Caco-2 (cell line): ENCODE measurements at regions not wholly inside any gene's neighbourhood (a gene's known extent, or its start where the extent isn't known, plus 50 kb on each side); places are given as distances from the start of the nearest gene placed in this dataset.

Experiments used
- BruUV-seq: library from RNA; stranded (reverse); fragments of 400-500 nt; replicated peaks from 2 replicates; lab custom pipeline; 2021; lab: Mats Ljungman, UMichigan
- CTCF ChIA-PET: fragments of 300-600 bp; sonication (Branson Sonifier 250); formaldehyde crosslinking; loops from one replicate; lab custom pipeline; 2022; ENCODE audit warnings: antibody characterized with exemption; lab: Charles Lee
- POLR2A ChIA-PET: fragments of 300-600 bp; sonication (Branson Sonifier 250); formaldehyde crosslinking; loops from one replicate; lab custom pipeline; 2022; ENCODE audit warnings: antibody characterized with exemption; lab: Charles Lee
- DNase-seq, 2 experiments: peaks; one replicate each; pipeline versions ENCODE4 v3.0.0 to v3.0.0-alpha.2; 2020 to 2022
- H3K27me3 ChIP-seq: replicated peaks from 2 replicates; pipeline ENCODE4 v1.6.0; 2011; ENCODE audit warnings: low read length; ENCODE audit not compliant: control insufficient read depth, insufficient read depth
- H3K36me3 ChIP-seq: 2 replicates; pipeline ENCODE4 v1.5.1; 2011; ENCODE audit warnings: low read length; ENCODE audit not compliant: control insufficient read depth, insufficient read depth
- H3K4me1 ChIP-seq: fragments of 250-450 bp; sonication (Bioruptor Pico); 2 replicates; pipeline ENCODE4 v1.5.1; 2020; ENCODE audit warnings: mild to moderate bottlenecking
- H3K4me3 ChIP-seq: 2 replicates; pipeline ENCODE4 v1.5.1; 2011; ENCODE audit warnings: low read depth, mild to moderate bottlenecking, control low read depth, low read length
- H3K9me3 ChIP-seq: fragments of 250-450 bp; sonication (Bioruptor Pico); 2 replicates; pipeline ENCODE4 v1.5.1; 2020; ENCODE audit warnings: mild to moderate bottlenecking, moderate library complexity
- H3K27ac Mint-ChIP-seq: one replicate; pipeline ENCODE4 v1.8.0; 2022; ENCODE audit warnings: mixed read lengths; ENCODE audit not compliant: unreplicated experiment
- H3K27me3 Mint-ChIP-seq: one replicate; pipeline ENCODE4 v1.8.0; 2022; ENCODE audit warnings: mixed read lengths; ENCODE audit not compliant: insufficient read depth, unreplicated experiment
- H3K36me3 Mint-ChIP-seq: one replicate; pipeline ENCODE4 v1.8.0; 2022; ENCODE audit warnings: mild to moderate bottlenecking, mixed read lengths; ENCODE audit not compliant: insufficient read depth, unreplicated experiment
- H3K4me1 Mint-ChIP-seq: one replicate; pipeline ENCODE4 v1.8.0; 2022; ENCODE audit warnings: low read depth, mixed read lengths; ENCODE audit not compliant: unreplicated experiment
- H3K4me3 Mint-ChIP-seq: one replicate; pipeline ENCODE4 v1.8.0; 2022; ENCODE audit warnings: mild to moderate bottlenecking, moderate library complexity, mixed read lengths; ENCODE audit not compliant: unreplicated experiment
- H3K9me3 Mint-ChIP-seq: one replicate; pipeline ENCODE4 v1.8.0; 2022; ENCODE audit warnings: mixed read lengths; ENCODE audit not compliant: unreplicated experiment
- intact Hi-C: fragments of 100-400 bp; cut with micrococcal nuclease; formaldehyde crosslinking; loops from one replicate; pipeline ENCODE4 v1.10.0; 2022; ENCODE audit not compliant: unreplicated experiment
- TF ChIP-seq, protein P1 (sequence below), 2 experiments: fragments of 200-600 bp in 1 of 2; IDR thresholded peaks; 1 replicate in 1 of 2; 2 replicates in 1 of 2; pipeline versions ENCODE4 v1.5.1 to v1.8.0; 2011 to 2022; ENCODE audit warnings: antibody characterized with exemption in 1 of 2, control low read depth in 1 of 2, inconsistent platforms in 1 of 2, low read depth in 1 of 2, low read length in 1 of 2, mild to moderate bottlenecking in 1 of 2, moderate library complexity in 1 of 2; ENCODE audit not compliant: insufficient read depth in 1 of 2, severe bottlenecking in 1 of 2, unreplicated experiment in 1 of 2

- no peaks in the 10 kb centered on the region for H3K4me1 Mint-ChIP-seq
- H3K27me3 ChIP-seq, result no peaks in the 10 kb centered on the region
- no peaks in the 10 kb centered on the region for H3K9me3 Mint-ChIP-seq
- no peaks in the 10 kb centered on the region for H3K36me3 Mint-ChIP-seq
- ChIA-PET CTCF (no interaction called here), POLR2A (no interaction called here)
- no peaks in the 10 kb centered on the region for H3K27me3 Mint-ChIP-seq
- no TSS peak for BruUV-seq
- H3K36me3 ChIP-seq, result no peaks in the 10 kb centered on the region
- intact Hi-C loops, result no loop called here
- no peak for DNase-seq
- H3K4me3 ChIP-seq, result no peak overlapping the region
- H3K9me3 ChIP-seq, result no peaks in the 10 kb centered on the region
- no peak overlapping the region for H3K27ac Mint-ChIP-seq
- no peak overlapping the region for H3K4me3 Mint-ChIP-seq
- TF ChIP-seq, protein P1, sequence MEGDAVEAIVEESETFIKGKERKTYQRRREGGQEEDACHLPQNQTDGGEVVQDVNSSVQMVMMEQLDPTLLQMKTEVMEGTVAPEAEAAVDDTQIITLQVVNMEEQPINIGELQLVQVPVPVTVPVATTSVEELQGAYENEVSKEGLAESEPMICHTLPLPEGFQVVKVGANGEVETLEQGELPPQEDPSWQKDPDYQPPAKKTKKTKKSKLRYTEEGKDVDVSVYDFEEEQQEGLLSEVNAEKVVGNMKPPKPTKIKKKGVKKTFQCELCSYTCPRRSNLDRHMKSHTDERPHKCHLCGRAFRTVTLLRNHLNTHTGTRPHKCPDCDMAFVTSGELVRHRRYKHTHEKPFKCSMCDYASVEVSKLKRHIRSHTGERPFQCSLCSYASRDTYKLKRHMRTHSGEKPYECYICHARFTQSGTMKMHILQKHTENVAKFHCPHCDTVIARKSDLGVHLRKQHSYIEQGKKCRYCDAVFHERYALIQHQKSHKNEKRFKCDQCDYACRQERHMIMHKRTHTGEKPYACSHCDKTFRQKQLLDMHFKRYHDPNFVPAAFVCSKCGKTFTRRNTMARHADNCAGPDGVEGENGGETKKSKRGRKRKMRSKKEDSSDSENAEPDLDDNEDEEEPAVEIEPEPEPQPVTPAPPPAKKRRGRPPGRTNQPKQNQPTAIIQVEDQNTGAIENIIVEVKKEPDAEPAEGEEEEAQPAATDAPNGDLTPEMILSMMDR (IDR thresholded peaks at IDR 0.05; ENCODE audit: insufficient read depth in 1 of 2, low read depth in 1 of 2, low read length in 1 of 2, severe bottlenecking in 1 of 2, unreplicated experiment in 1 of 2), result no peak
- H3K4me1 ChIP-seq, result no peaks in the 10 kb centered on the region; the same call in 1 of the 2 replicates
Measured at GRCh38 chr18:68459968-68460367, 254.9 kb downstream of the TMX3 start.

DNA sequence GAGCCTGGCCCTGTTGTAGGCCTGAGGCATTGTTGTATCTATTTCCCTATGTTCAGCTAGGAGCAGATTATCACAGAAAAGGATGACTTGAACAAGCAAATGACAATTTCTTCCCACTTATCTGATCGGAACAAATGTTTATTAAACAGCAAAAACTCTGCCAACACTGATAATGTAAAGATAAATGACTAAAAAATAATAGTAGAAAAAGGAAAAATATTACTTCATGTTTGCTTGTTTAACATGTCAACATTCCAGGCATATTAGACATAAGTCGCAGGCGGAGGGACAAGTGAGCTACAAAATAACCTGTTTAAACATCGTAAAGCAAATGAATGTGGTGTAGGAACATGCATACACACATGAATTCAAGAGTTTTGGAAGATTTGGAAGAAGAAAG, 257.9 kb downstream of the TMX3 start:
- Mint-ChIP-seq H3K36me3 (no peaks in the 10 kb centered on the region), H3K4me1 (no peaks in the 10 kb centered on the region), H3K27ac (no peak overlapping the region), H3K4me3 (no peak overlapping the region), H3K27me3 (no peaks in the 10 kb centered on the region), H3K9me3 (no peaks in the 10 kb centered on the region)
- DNase-seq, result peak; percentile 18 to 23
- BruUV-seq, result no TSS peak
- no peaks in the 10 kb centered on the region for H3K27me3 ChIP-seq
- H3K36me3 ChIP-seq, result no peaks in the 10 kb centered on the region
- H3K4me3 ChIP-seq, result no peak overlapping the region
- intact Hi-C loops, result loop anchor here (2.0 kb wide), 1 partner anchor 18 kb away; no protein-coding TSS in a partner anchor
- no peaks in the 10 kb centered on the region; the same call in 1 of the 2 replicates for H3K4me1 ChIP-seq
- ChIA-PET CTCF (no interaction called here), POLR2A (no interaction called here)
- TF ChIP-seq, protein P1 (IDR thresholded peaks at IDR 0.05; ENCODE audit: insufficient read depth in 1 of 2, low read depth in 1 of 2, low read length in 1 of 2, severe bottlenecking in 1 of 2, unreplicated experiment in 1 of 2), result no peak
- H3K9me3 ChIP-seq, result no peaks in the 10 kb centered on the region

DNA sequence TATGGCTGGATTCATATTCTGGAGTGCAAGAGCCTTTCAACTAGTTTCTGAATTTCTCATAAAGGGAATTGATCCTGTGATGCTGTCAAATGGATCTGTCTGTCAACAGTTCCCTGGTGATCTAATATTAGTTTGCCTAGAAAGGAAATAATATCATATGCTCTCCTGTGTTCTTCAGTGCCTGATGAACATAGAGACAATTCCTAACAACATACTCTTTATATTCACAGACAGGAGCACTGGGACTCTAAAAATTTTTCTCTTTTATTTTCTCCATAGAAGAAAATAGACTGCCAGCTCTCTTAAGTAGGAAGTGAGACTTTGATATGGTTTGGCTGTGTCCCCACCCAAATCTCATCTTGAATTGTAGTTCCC, 259.7 kb downstream of the TMX3 start:
- TF ChIP-seq, protein P1 (IDR thresholded peaks at IDR 0.05; ENCODE audit: insufficient read depth in 1 of 2, low read depth in 1 of 2, low read length in 1 of 2, severe bottlenecking in 1 of 2, unreplicated experiment in 1 of 2), result no peak
- no peaks in the 10 kb centered on the region; the same call in 1 of the 2 replicates for H3K4me1 ChIP-seq
- intact Hi-C loops, result no loop called here
- ChIA-PET POLR2A (no interaction called here), CTCF (no interaction called here)
- H3K4me3 Mint-ChIP-seq, result no peak overlapping the region
- no peaks in the 10 kb centered on the region for H3K27me3 ChIP-seq
- no peaks in the 10 kb centered on the region for H3K4me1 Mint-ChIP-seq
- no peak overlapping the region for H3K27ac Mint-ChIP-seq
- H3K9me3 ChIP-seq, result no peaks in the 10 kb centered on the region
- no peak for DNase-seq
- no peaks in the 10 kb centered on the region for H3K9me3 Mint-ChIP-seq
- H3K27me3 Mint-ChIP-seq, result no peaks in the 10 kb centered on the region
- no peaks in the 10 kb centered on the region for H3K36me3 ChIP-seq
- H3K36me3 Mint-ChIP-seq, result no peaks in the 10 kb centered on the region
- no TSS peak for BruUV-seq
- H3K4me3 ChIP-seq, result no peak overlapping the region
